Right lobe of liver (tissue), 6 donors: ENCODE measurements at regions not wholly inside any gene's neighbourhood (a gene's known extent, or its start where the extent isn't known, plus 50 kb on each side); places are given as distances from the start of the nearest gene placed in this dataset.
"Not testable (repeated sequence)": the region's sequence is repeated elsewhere in the genome, so short reads cannot be mapped to it uniquely, and the experiment has no call there.

Experiments used
- ATAC-seq, 4 donors: fragments of 200-7000 bp; cut with Tn5 transposase; one replicate each; pipeline ENCODE4 v1.9.1; 2020; ENCODE audit warnings: mild to moderate bottlenecking in 4 of 4, moderate library complexity in 4 of 4
- DNase-seq, 3 donors: peaks; one replicate each; pipeline ENCODE4 v3.0.0-alpha.2; 2020
- H3K27ac ChIP-seq, 3 donors: fragments of 200-600 bp; one replicate each; pipeline ENCODE4 v1.8.0; 2022
- H3K27me3 ChIP-seq, 2 donors: fragments of 200-600 bp; one replicate each; pipeline ENCODE4 v1.8.0; 2022
- H3K36me3 ChIP-seq, 4 donors: fragments of 200-600 bp; sonication (generic) in 1 of 4; one replicate each; pipeline versions ENCODE4 v1.5.1 to v1.8.0; 2017 to 2022; ENCODE audit warnings: control low read depth in 1 of 4
- H3K4me1 ChIP-seq, 4 donors: fragments of 200-600 bp; sonication (generic) in 1 of 4; one replicate each; pipeline versions ENCODE4 v1.5.1 to v1.8.0; 2017 to 2022; ENCODE audit warnings: control low read depth in 1 of 4
- H3K4me3 ChIP-seq, 3 donors: fragments of 200-600 bp; one replicate each; pipeline ENCODE4 v1.8.0; 2022
- H3K9me3 ChIP-seq, 4 donors: fragments of 200-600 bp; sonication (generic) in 1 of 4; one replicate each; pipeline versions ENCODE4 v1.5.1 to v1.8.0; 2017 to 2022; ENCODE audit warnings: control low read depth in 1 of 4
- POLR2A ChIP-seq: fragments of 450-650 bp; IDR thresholded peaks from one replicate; pipeline ENCODE4 v1.6.1; 2017; ENCODE audit warnings: antibody characterized with exemption, mild to moderate bottlenecking
- WGBS: methylation state at CpG from one replicate; pipeline ENCODE4 v1.1.6; 2018; ENCODE audit warnings: low coverage, low lambda C conversion rate; ENCODE audit not compliant: insufficient coverage; ENCODE audit errors: missing lambda C conversion rate; 5-methylcytosine and 5-hydroxymethylcytosine counted together
- intact Hi-C, 2 donors: fragments of 100-400 bp; cut with DNase I; formaldehyde crosslinking; loops; one replicate each; pipeline versions ENCODE4 v1.11.2 to v1.14.1; 2022
- TF ChIP-seq, protein P1 (sequence below), 4 donors: fragments of 200-600 bp in 3 of 4; fragments of 450-650 bp in 1 of 4; IDR thresholded peaks; one replicate each; pipeline versions ENCODE4 v1.5.1 to v1.8.0; 2016 to 2022; ENCODE audit warnings: antibody characterized with exemption in 4 of 4, mild to moderate bottlenecking in 2 of 4
- donor health status: DM: no; HTN: yes; CAD: no.
- donor health status: DM: no; HTN: no; CAD: no.
- donor health status: DM: no; HTN: no; CAD: no.
- donor health status: DM: no; HTN: yes; CAD: no.
- donor health status: DM: no; HTN: yes; CAD: no.

DNA sequence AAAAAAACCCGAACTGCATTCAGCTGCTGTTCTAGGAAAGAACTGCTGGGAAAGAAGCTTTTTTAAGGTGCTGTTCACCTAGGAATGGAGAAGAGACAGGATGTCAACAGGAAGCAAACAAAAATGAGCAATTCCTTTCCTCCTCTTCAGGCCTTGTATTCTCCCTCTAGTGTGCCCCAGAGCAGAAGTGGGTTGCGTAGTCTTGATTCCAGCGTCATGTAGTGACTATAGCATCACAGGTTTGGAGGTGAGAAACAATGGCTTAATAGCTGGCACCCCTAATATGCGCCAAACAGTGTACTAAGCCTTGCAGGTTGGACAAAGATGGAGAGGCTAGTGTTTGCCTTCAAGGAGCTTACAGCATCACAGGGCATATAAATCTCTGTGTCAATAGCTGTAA, 146.3 kb upstream of the LCORL start:
- TF ChIP-seq POLR2A = no peak
- TF ChIP-seq, protein P1, sequence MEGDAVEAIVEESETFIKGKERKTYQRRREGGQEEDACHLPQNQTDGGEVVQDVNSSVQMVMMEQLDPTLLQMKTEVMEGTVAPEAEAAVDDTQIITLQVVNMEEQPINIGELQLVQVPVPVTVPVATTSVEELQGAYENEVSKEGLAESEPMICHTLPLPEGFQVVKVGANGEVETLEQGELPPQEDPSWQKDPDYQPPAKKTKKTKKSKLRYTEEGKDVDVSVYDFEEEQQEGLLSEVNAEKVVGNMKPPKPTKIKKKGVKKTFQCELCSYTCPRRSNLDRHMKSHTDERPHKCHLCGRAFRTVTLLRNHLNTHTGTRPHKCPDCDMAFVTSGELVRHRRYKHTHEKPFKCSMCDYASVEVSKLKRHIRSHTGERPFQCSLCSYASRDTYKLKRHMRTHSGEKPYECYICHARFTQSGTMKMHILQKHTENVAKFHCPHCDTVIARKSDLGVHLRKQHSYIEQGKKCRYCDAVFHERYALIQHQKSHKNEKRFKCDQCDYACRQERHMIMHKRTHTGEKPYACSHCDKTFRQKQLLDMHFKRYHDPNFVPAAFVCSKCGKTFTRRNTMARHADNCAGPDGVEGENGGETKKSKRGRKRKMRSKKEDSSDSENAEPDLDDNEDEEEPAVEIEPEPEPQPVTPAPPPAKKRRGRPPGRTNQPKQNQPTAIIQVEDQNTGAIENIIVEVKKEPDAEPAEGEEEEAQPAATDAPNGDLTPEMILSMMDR (IDR thresholded peaks at IDR 0.05) = no peak
- WGBS = 71% methylated on average over 4 of the region's 4 CpGs
- Histone ChIP-seq H3K9me3 (no peaks in the 10 kb centered on the region), H3K4me1 (no peaks in the 10 kb centered on the region), H3K36me3 (no peaks in the 10 kb centered on the region), H3K27me3 (no peaks in the 10 kb centered on the region), H3K4me3 (no peak overlapping the region), H3K27ac (no peak overlapping the region)
- DNase-seq (no peak), ATAC-seq (no peak)
- intact Hi-C loops = no loop called here

DNA sequence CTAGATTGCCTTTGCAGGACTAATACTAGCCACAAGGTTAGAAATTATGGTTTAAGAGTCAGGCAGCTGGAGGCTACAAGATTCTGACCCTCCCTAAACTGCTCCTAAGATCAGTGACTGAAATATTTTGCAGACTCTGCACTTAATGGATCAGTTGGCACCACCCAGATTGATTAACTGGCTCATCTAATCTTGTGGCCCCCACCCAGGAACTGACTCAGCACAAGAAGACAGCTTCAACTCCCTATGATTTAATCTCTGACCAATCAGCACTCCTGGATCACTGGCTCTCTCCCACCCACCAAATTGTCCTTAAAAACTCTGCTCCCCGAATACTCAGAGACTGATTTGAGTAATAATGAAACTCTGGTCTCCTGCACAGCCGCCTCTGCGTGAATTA, 145.4 kb upstream of the LCORL start:
- no peak for ATAC-seq
- Histone ChIP-seq H3K27ac (no peak overlapping the region), H3K9me3 (no peaks in the 10 kb centered on the region), H3K27me3 (no peaks in the 10 kb centered on the region), H3K36me3 (no peaks in the 10 kb centered on the region), H3K4me1 (no peaks in the 10 kb centered on the region), H3K4me3 (no peak overlapping the region)
- 58% methylated on average over 3 of the region's 3 CpGs for WGBS
- DNase-seq = no peak
- no peak for TF ChIP-seq POLR2A
- TF ChIP-seq, protein P1 (IDR thresholded peaks at IDR 0.05) = no peak
- intact Hi-C loops = no loop called here

DNA sequence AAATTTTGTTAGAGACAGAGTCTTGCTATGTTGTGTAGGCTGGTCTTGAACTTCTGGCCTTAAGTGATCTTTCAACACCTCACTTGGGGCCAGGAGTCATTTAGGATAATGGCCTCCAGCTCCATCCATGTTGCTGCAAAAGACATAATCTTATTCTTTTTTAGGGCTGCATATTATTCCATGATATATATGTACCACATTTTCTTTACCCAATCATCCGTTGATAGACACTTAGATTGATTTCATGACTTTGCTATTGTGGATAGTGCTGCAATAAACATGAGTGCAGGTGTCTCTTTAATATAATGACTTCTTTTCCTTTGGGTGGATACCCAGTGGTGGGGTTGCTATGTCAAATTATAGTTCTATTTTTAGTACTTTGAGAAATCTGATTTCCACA, 140.9 kb upstream of the LCORL start:
- DNase-seq (no peak), ATAC-seq (no peak)
- Histone ChIP-seq H3K4me3 (no peak overlapping the region), H3K27ac (no peak overlapping the region), H3K27me3 (no peaks in the 10 kb centered on the region), H3K4me1 (no peaks in the 10 kb centered on the region), H3K36me3 (no peaks in the 10 kb centered on the region), H3K9me3 (no peaks in the 10 kb centered on the region)
- intact Hi-C loops = no loop called here
- TF ChIP-seq, protein P1 (IDR thresholded peaks at IDR 0.05) = no peak
- no peak for TF ChIP-seq POLR2A
- WGBS = 64% methylated on average over 1 of the region's 1 CpG

DNA sequence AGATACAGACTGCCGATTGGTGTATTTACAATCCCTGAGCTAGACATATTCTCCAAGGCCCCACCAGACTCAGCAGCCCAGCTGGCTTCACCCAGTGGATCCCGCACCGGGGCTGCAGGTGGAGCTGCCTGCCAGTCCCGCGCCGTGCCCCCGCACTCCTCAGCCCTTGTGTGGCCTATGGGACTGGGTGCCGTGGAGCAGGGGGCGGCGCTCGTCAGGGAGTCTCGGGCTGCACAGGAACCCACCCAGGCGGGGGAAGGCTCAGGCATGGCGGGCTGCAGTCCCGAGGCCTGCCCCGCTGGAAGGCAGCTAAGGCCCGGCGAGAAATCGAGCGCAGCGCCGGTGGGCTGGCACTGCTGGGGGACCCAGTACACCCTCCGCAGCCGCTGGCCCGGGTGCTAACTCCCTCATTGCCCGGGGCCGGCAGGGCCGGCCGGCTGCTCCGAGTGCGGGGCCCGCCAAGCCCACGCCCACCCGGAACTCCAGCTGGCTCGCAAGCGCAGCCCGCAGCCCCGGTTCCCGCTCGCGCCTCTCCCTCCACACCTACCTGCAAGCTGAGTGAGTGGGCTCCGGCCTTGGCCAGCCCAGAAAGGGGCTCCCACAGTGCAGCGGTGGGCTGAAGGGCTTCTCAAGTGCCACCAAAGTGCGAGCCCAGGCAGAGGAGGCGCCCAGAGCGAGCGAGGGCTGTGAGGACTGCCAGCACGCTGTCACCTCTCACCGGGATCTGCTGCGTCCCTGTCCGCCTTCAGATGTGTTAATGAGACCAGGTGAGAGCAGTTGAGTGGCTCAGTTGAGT, 137.8 kb upstream of the LCORL start:
- H3K27ac ChIP-seq, intact Hi-C loops, H3K36me3 ChIP-seq, ATAC-seq, H3K27me3 ChIP-seq, H3K9me3 ChIP-seq, H3K4me3 ChIP-seq: not testable (repeated sequence)
- peak in 1 of 3 donors; percentile 31 for DNase-seq
- WGBS = 95% methylated on average over 3 of the region's 51 CpGs
- peaks cover 0 to 12% (median 0%) of the 10 kb centered on the region in 4 donors for H3K4me1 ChIP-seq

DNA sequence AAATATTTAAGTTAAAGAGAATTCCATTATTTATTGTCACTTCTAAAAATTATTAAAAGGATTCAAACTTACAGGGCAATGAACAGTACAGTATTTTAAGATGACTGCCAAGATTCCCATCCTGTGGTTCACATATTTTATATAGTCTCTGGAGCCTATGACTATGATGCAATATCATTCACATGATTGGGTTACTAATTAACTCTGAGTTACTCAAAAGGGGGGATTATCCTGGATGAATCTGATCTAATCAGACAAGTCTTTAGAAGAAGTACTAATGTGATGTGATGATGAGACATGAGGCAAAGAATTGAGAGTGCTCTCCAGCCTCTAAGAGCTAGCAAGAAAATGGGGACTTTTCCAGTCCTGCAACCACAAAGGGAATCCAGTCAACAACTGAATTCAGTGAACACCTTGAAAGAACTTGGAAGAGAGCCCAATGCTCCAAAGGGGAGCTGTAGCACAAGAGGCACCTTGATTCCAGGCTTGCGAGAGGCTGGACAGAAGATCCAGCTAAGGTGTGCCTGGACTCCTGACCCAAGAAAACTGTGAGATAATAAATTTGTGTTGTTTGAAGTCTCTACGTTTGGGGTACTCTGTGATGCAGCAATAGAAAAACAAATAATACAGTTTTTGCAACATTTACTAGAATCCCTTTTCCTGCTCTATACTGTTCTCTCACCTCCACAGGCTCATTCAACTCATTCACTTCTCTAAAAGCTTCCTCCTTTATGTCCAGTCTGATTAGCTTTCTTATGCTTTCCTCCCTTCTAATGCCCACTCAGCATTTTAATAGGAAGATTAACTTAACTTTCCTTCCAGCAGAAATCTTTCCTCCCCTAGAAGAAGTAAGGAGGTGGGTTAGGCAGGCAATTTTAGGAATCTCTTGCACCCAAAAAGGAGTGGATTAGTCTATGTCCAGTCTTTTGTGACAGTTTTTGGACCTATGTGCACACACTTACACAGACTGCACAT, 133.8 kb upstream of the LCORL start:
- no peaks in the 10 kb centered on the region for H3K27me3 ChIP-seq
- peak overlapping the region in 1 of 3 donors; percentile 0 for H3K4me3 ChIP-seq
- no peaks in the 10 kb centered on the region for H3K9me3 ChIP-seq
- DNase-seq (no peak), ATAC-seq (peak in 3 of 4 donors; percentile 45 to 84 (median 67))
- no peaks in the 10 kb centered on the region for H3K36me3 ChIP-seq
- intact Hi-C loops = no loop called here
- TF ChIP-seq, protein P1 (IDR thresholded peaks at IDR 0.05) = no peak
- no peak for TF ChIP-seq POLR2A
- 64% methylated on average over 2 of the region's 2 CpGs for WGBS
- peak overlapping the region in 1 of 3 donors; percentile 53 for H3K27ac ChIP-seq
- peaks cover 0 to 12% (median 0%) of the 10 kb centered on the region in 4 donors for H3K4me1 ChIP-seq
